Right cardiac atrium (tissue), 5 donors: ENCODE measurements at regions not wholly inside any gene's neighbourhood (a gene's known extent, or its start where the extent isn't known, plus 50 kb on each side); places are given as distances from the start of the nearest gene placed in this dataset.

Source experiments
- ATAC-seq, 2 donors: fragments of 200-7000 bp; cut with Tn5 transposase; one replicate each; pipeline versions ENCODE4 v1.8.0 to v1.9.1; 2020; ENCODE audit warnings: moderate library complexity in 2 of 2, mild to moderate bottlenecking in 1 of 2
- DNase-seq, 3 donors: peaks; one replicate each; pipeline ENCODE4 v3.0.0-alpha.2; 2020
- H3K27ac ChIP-seq: one replicate; pipeline ENCODE4 v1.5.1; 2013; ENCODE audit warnings: mild to moderate bottlenecking, low read length, control low read depth, moderate library complexity
- H3K27me3 ChIP-seq: one replicate; pipeline ENCODE4 v1.6.1; 2013; ENCODE audit not compliant: control insufficient read depth, insufficient read depth
- H3K4me1 ChIP-seq: one replicate; pipeline ENCODE4 v1.6.1; 2013; ENCODE audit warnings: low read length; ENCODE audit not compliant: control insufficient read depth, insufficient read depth
- H3K4me3 ChIP-seq: one replicate; pipeline ENCODE4 v1.5.1; 2013; ENCODE audit warnings: low read length, control low read depth
- H3K9me3 ChIP-seq: one replicate; pipeline ENCODE4 v1.6.1; 2013; ENCODE audit warnings: low read length; ENCODE audit not compliant: control insufficient read depth
- WGBS: extraction: QIAGEN DNeasy Blood & Tissue Kit; methylation state at CpG from one replicate; pipeline ENCODE4 v1.1.7; 2013; 5-methylcytosine and 5-hydroxymethylcytosine counted together
- intact Hi-C, 4 donors: fragments of 100-400 bp; cut with DNase I; formaldehyde crosslinking; loops; one replicate each; pipeline versions ENCODE4 v1.11.0 to v1.14.0; 2022 to 2023
- donor health status: healthy with polysubstance abuse.
- donor health status: DM: no; HTN: yes; CAD: no.
- donor health status: DM: no; HTN: no; CAD: no.
- donor health status: DM: no; HTN: yes; CAD: no; lungs with severe emphysema.
- donor health status: DM: yes; HTN: yes; CAD: no.

DNA sequence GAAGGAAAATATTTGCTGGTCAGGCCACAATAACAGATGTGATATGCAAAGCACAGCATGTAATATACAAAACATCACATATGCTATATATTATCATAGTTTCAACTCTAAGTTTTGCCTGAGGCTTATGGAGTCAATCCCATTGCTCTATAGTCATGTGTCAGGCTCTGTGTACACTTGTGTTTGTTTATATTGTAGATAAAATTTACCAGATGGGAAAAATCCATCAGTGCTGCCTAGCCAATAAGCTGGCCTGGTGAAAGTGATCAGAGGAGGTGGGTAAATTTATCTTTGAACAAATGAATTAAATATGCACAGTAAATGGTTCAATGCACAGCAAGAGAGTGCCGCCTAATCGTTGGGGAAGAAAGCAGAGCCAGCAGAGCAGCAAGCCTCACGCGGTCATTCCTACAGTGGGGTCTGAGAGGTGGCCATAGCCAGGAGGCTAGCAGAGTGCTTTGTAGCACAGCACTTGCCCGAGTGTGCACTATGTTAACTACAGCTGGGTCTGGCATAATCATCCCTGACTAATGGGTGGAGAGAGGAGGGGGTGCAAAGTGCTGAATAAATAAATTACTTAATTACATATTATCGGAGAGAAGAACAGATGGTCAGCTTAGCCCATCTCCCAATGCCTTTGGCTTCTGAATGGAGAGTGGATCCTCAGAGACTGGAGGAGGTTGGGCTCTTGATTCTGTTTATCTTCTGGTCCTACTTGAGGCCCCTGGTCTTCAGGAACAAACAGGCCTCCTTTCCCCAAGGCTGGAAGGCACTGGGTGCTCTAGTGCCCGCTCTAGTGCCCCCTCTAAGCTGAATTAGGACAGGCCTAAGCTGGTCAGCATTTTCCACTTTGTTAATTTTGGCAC is 153.5 kb downstream of the MAT2B start:
- Histone ChIP-seq H3K9me3 (no peaks in the 10 kb centered on the region), H3K4me3 (no peak overlapping the region), H3K27ac (no peak overlapping the region), H3K27me3 (no peaks in the 10 kb centered on the region), H3K4me1 (no peaks in the 10 kb centered on the region)
- DNase-seq = no peak
- no peak for ATAC-seq
- 81% methylated on average over 7 of the region's 7 CpGs for WGBS
- intact Hi-C loops = no loop called here

DNA sequence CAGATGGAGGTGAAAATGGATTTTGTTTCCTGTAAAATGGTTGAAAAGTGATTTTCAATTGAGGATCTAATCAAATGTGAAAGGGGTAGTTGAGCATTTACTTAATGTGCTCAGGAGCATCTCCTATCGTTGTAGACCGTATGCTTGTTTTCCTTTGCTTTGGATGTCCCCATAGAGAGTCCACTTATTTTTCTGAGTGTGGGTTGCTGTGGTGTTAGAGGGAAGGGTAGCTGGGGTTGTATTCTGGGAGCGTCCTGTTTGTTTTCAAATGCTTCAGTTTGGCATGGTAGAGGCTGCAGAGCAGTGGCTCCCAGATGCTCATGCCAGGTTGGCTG is 154.1 kb downstream of the MAT2B start:
- 58% methylated on average over 3 of the region's 3 CpGs for WGBS
- Histone ChIP-seq H3K27me3 (no peaks in the 10 kb centered on the region), H3K27ac (no peak overlapping the region), H3K4me3 (no peak overlapping the region), H3K4me1 (no peaks in the 10 kb centered on the region), H3K9me3 (no peaks in the 10 kb centered on the region)
- ATAC-seq (no peak), DNase-seq (no peak)
- intact Hi-C loops = no loop called here

DNA sequence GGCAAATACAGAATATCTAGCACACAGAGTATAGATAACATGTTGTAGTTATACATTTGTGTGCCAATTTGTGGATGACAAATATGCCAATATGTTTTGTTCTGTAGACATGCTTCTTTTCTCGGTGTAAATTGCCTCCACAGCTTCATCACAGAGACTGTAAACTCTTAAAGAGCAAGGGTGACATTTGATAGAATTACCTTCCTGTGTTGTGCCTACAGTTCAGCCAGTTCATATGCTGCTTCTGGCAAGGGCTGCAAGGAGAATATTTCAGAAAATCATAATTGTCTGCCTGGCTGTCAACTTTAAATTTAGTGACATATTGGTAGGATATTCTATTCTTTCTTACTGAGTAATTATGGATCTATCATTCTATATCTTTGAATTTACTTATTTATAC is 155.1 kb downstream of the MAT2B start:
- DNase-seq (no peak), ATAC-seq (no peak)
- WGBS = 80% methylated on average over 1 of the region's 1 CpG
- intact Hi-C loops = no loop called here
- Histone ChIP-seq H3K4me3 (no peak overlapping the region), H3K27me3 (no peaks in the 10 kb centered on the region), H3K27ac (no peak overlapping the region), H3K4me1 (no peaks in the 10 kb centered on the region), H3K9me3 (no peaks in the 10 kb centered on the region)

DNA sequence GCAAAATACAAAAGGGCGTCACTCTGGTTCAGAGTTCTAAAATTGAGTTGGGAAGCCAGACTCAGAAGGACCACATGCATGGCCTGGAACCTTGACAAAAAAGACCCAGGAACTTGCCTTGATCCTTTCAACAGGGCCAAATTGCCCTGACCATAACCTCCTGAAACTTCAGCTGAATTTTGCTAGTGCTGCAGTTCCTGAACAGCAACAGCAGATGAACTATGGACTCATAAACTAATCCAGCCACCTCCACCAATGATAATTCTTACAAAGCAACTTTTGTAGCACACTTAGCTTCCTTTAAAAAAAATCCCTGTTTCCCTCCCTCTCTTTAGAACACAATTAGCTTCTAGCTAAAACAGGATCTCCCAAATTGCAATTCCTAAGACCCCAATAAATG is 155.9 kb downstream of the MAT2B start:
- no peak for DNase-seq
- no peaks in the 10 kb centered on the region for H3K4me1 ChIP-seq
- H3K4me3 ChIP-seq = no peak overlapping the region
- no peak for ATAC-seq
- H3K27ac ChIP-seq = no peak overlapping the region
- WGBS = 71% methylated on average over 1 of the region's 1 CpG
- H3K9me3 ChIP-seq = no peaks in the 10 kb centered on the region
- H3K27me3 ChIP-seq = no peaks in the 10 kb centered on the region
- intact Hi-C loops = no loop called here

DNA sequence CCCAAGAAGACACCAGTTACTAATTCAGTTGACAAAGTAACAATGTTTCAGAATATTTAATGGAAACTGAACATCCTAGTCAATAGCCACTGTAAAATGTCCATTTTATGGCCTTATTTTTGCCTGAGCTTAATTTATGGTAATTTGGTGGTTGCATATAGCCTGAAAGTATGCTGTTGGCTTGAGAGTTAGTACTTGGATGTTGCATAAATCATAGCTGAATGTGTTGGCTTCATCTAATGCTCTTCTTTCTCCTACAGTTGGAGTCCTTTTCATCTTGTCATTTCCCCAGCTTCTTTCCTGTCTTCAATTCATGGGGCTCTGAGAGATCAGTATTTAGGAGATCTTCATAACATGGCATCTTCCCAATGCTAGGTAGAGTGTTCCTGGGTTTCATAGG is 164.6 kb downstream of the MAT2B start:
- ATAC-seq (no peak), DNase-seq (no peak)
- H3K27me3 ChIP-seq = no peaks in the 10 kb centered on the region
- no peaks in the 10 kb centered on the region for H3K4me1 ChIP-seq
- intact Hi-C loops = no loop called here
- no peak overlapping the region for H3K27ac ChIP-seq
- no peaks in the 10 kb centered on the region for H3K9me3 ChIP-seq
- H3K4me3 ChIP-seq = no peak overlapping the region

DNA sequence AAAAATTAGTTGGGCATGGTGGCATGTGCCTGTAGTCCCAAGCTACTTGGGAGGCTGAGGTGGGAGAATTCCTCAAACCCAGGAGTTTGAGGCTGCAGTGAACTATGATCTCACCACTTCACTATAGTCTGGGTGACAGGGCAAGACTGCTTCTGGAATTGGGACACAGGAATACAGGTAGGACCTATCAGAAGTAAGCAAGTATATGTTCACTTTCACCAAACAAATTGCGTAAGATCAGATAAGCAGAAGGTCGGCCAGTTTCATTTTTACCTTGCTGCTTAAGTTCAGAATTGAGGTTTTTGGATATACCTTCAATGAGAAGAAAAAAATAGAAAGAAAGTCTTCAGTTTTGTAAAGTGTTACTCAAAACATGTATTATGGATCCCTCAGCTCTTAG is 171.7 kb downstream of the MAT2B start:
- ATAC-seq (no peak), DNase-seq (no peak)
- Histone ChIP-seq H3K27me3 (no peaks in the 10 kb centered on the region), H3K4me3 (no peak overlapping the region), H3K4me1 (no peaks in the 10 kb centered on the region), H3K27ac (no peak overlapping the region), H3K9me3 (no peaks in the 10 kb centered on the region)
- intact Hi-C loops = no loop called here
- 85% methylated on average over 2 of the region's 2 CpGs for WGBS

DNA sequence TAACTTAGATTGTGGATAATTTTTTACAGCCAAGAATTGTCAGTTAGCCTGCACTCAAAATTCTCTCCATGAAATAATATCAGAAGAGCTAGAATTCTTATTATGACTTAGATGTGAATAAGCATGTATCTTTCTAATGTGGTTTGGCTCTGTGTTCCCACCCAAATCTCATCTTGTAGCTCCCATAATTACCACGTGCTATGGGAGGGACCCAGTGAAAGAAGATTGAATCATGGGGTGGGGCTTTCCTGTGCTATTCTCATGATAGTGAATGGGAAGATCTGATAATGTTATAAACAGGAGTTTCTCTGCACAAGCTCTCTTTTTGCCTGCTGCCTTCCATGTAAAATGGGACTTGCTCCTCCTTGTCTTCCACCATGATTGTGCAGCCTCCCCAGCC is 176.8 kb downstream of the MAT2B start:
- no peak for DNase-seq
- WGBS = 50% methylated on average over 1 of the region's 1 CpG
- H3K4me1 ChIP-seq = no peaks in the 10 kb centered on the region
- H3K27me3 ChIP-seq = no peaks in the 10 kb centered on the region
- ATAC-seq = no peak
- no peak overlapping the region for H3K4me3 ChIP-seq
- intact Hi-C loops = no loop called here
- H3K9me3 ChIP-seq = no peaks in the 10 kb centered on the region
- H3K27ac ChIP-seq = no peak overlapping the region

DNA sequence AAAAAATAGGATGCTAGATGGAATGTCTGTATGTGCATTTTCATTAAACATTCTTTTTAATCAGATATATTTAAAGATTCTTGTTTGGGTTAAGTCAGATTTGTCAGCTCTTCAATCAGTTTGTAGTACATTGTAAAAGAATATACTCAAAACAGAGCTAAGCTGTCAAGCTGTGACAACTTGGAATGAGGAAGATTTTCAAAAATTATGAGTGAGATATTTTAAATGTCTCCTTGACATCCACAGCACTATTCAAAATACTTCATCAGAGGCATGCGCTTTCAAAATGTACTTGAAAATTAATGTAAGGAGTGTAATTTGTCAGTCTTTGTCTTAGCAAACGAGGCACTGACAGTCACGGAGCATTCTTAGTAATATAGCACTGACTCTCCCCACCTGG is 182.0 kb downstream of the MAT2B start:
- Histone ChIP-seq H3K27ac (no peak overlapping the region), H3K9me3 (no peaks in the 10 kb centered on the region), H3K27me3 (no peaks in the 10 kb centered on the region), H3K4me1 (no peaks in the 10 kb centered on the region), H3K4me3 (no peak overlapping the region)
- WGBS = 83% methylated on average over 3 of the region's 3 CpGs
- ATAC-seq = no peak
- DNase-seq = no peak
- intact Hi-C loops = no loop called here

DNA sequence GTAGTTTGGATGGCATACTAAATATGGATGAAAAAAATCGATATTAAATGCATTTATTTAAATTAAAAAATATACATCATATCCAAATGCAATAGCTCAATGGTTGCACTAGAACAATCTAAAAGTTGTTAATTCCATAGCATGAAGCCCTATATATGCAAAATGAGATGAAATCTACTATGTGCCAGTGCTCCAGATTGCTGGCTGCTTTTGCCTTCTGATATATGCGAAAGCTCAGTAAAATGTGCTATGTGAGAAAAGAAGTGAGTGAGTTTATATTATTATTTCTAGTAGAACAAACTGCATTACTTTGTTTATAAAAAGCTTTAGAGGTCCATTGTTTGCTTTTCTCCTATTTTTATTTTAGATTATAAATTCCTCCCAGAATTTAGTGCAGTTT is 186.7 kb downstream of the MAT2B start:
- 91% methylated on average over 2 of the region's 2 CpGs for WGBS
- ATAC-seq = no peak
- Histone ChIP-seq H3K27me3 (no peaks in the 10 kb centered on the region), H3K27ac (no peak overlapping the region), H3K4me1 (no peaks in the 10 kb centered on the region), H3K9me3 (no peaks in the 10 kb centered on the region), H3K4me3 (no peak overlapping the region)
- no peak for DNase-seq
- intact Hi-C loops = loop anchor here in 2 of 4 donors (10.0 kb wide), 1 partner anchor 813 kb away; no protein-coding TSS in a partner anchor

DNA sequence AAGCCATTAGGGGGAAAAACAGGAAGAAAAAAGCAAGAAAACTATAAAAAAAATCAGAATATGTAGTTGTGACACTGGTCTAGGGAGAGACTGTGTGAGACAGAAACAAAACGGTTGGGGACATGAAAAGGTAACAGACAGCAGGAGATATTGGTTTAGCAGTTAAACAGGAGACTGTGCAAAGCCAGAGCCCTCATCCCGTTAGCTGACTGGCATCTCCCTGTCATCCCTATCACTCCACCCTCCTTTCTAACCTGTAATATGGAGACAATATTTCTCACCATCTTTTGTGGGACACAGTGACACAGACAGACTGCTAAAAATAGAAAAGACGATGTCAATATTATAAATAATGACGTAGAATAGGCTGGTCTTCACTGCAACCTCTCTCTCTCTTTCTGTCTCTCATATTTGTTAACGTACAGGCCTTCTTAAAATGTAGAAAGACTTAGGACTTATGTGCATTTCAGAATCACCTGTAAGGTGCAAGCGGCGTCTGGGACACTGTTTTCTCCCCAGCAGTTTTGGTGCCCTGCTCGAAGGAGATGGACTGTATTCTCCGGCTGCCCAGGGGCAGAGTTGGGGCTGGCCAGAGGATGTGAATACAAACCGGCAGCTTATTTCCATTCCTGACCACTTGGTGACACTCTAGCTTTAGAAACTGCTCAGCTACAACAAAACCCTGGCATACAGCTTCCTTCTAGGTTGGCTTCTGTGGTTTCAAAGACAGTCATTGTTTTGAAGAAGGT is 190.6 kb downstream of the MAT2B start:
- Histone ChIP-seq H3K9me3 (no peaks in the 10 kb centered on the region), H3K27ac (no peak overlapping the region), H3K27me3 (no peaks in the 10 kb centered on the region), H3K4me3 (no peak overlapping the region), H3K4me1 (no peaks in the 10 kb centered on the region)
- peak; percentile 71 to 76 for ATAC-seq
- WGBS = 26% methylated on average over 10 of the region's 10 CpGs
- no peak for DNase-seq
- intact Hi-C loops = loop anchor here in 2 of 4 donors (5.0 to 10.0 kb wide), 2 partner anchors 809 to 1511 kb away; no protein-coding TSS in a partner anchor

DNA sequence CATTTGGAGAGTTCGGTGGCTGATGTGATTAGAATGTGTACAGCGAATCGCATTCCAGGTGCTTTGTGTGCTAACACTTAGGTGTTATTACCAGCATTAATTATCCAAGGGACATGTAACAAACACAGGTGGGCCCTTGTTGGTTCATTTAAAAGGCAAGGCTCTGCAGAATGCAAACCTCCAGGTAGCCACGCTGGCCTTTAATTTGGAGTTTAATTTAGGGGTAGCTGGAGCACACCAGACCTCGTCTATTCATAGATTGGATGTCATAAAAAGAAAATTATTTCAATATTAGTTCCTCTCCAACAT is 191.1 kb downstream of the MAT2B start:
- ATAC-seq (no peak), DNase-seq (no peak)
- no peak overlapping the region for H3K27ac ChIP-seq
- no peaks in the 10 kb centered on the region for H3K27me3 ChIP-seq
- WGBS = 24% methylated on average over 5 of the region's 5 CpGs
- H3K4me3 ChIP-seq = no peak overlapping the region
- no peaks in the 10 kb centered on the region for H3K4me1 ChIP-seq
- H3K9me3 ChIP-seq = no peaks in the 10 kb centered on the region
- intact Hi-C loops = loop anchor here in 2 of 4 donors (5.0 to 10.0 kb wide), 2 partner anchors 808 to 1511 kb away; no protein-coding TSS in a partner anchor
